ENCODE measurements at regions not wholly inside any gene's neighbourhood (a gene's known extent, or its start where the extent isn't known, plus 50 kb on each side); places are given as distances from the start of the nearest gene placed in this dataset.

GRCh38 chr20:52420805-52421204 lies 229.2 kb upstream of the ZFP64 start:
- TF ChIP-seq POLR2AphosphoS5 (IDR thresholded peaks at IDR 0.05; ENCODE audit: low read depth, low read length) (no peak), POLR2A (IDR thresholded peaks at IDR 0.05; ENCODE audit: low read depth, low read length) (no peak), TAF1 (IDR thresholded peaks at IDR 0.05; ENCODE audit: borderline replicate concordance, low read depth, low read length) (no peak)

Measured in GM12892 (cell line).